IPS DF 4.7 (cell line): ENCODE measurements at regions not wholly inside any gene's neighbourhood (a gene's known extent, or its start where the extent isn't known, plus 50 kb on each side); places are given as distances from the start of the nearest gene placed in this dataset.
"Not testable (repeated sequence)": the region's sequence is repeated elsewhere in the genome, so short reads cannot be mapped to it uniquely, and the experiment has no call there.

ENCODE experiments used
- DNase-seq: peaks from one replicate; pipeline ENCODE4 v3.0.0-alpha.2; 2013; ENCODE audit warnings: low spot score; ENCODE audit errors: extremely low read depth

DNA sequence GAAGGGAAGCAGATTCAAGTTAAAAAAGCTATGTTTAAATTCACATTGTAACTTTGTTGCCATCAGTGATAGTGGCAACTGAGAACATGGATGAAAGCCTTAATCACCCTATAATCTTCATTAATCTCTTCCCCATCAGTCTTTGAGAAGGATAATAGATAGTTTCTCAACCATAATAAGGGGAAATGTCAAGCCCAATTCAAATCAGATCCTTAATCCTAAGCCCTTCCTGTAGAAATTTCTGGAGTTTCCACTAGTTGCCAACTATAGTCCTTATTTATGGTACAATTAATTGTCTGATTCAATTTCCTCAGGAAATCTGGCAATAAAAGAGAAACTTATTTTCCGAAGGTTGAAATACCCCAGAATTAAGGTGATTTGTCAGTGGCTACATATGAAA is 431.8 kb downstream of the ZWINT start:
- DNase-seq, result no peak

DNA sequence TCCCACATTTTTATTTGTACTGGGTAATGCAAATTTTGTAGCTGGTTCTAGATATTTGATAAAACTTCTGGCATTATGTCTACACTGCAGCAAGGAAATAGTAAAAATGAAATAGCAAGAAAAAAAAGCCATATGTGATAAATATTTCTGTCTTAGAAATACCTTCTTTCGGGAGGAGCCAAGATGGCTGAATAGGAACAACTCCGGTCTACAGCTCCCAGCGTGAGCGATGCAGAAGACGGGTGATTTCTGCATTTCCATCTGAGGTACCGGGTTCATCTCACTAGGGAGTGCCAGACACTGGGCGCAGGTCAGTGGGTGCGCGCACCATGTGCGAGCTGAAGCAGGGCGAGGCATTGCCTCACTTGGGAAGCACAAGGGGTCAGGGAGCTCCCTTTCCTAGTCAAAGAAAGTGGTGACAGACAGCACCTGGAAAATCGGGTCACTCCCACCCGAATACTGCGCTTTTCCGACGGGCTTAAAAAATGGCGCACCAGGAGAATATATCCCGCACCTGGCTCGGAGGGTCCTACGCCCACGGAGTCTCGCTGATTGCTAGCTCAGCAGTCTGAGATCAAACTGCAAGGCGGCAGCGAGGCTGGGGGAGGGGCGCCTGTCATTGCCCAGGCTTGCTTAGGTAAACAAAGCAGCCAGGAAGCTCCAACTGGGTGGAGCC is 461.4 kb downstream of the ZWINT start:
- DNase-seq, result not testable (repeated sequence)

DNA sequence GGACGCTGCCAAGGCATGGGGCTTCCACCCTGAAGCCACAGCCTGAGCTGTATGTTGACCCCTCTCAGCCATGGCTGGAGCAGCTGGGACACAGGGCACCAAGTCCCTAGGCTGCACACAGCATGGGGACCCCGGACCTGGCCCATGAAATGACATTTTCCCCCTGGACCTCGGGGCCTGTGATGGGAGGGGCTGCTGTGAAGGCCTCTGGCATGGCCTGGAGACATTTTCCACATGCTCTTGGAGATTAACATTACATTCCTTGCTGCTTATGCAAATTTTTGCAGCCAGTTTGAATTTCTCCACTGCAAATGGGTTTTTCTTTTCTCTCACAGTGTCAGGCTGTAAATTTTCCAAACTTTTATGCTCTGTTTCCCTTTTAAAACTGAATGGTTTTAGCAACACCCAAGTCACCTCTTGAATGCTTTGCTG is 463.6 kb downstream of the ZWINT start:
- no peak for DNase-seq

DNA sequence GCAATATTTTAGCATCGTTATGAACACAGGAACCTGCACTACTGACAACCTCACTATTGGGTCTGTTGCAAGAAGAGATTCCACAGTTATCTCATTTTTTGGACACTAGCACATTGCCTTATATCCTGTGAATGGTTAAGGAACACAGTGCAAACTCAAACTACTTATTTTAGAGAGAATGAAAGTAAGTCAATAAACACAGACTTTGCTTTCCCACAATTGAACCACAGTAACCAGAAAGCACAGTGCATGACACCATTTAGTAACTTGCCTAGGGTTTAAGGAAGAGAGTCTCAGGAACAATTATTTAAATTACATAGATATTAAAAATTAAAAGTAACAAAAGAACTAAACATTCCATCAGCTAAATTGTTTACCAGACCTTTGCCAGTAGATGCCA is 468.8 kb downstream of the ZWINT start:
- no peak for DNase-seq

DNA sequence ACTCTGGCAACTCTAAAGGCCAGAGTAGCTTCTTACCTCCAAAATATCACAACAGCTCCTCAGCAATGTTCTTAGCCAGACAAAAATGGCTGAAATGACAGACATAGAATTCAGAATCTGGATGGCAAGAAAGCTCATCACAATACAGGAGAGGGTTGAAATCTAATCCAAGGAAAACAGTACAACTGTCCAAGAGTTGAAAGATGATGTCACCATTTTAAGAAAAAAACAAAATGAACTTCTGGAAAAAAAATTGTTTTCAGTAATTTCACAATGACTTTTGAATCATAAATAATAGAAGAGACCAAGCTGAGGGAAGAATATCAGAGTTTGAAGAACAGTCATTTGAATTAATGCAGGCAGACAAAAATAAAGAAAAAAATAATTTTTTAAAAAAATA is 479.5 kb downstream of the ZWINT start:
- DNase-seq, result no peak

DNA sequence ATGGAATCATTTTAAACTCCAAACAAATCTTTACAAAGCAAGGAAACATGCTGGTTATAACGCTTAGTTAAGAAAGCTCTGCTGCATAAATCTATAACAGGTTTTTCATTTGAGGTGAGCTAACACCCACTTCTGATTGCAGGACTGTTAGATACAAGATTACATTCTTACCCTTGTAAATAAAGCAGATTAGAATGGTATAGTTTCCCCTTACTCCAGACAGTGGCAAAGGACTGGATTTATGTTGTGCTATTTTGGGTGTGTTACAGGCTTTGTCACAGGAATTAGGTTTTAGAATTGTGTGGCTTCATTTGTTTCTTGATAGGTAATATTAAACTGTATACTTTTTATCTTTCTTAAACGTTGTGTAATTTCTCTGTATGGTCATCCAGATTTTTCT is 487.6 kb downstream of the ZWINT start:
- no peak for DNase-seq

DNA sequence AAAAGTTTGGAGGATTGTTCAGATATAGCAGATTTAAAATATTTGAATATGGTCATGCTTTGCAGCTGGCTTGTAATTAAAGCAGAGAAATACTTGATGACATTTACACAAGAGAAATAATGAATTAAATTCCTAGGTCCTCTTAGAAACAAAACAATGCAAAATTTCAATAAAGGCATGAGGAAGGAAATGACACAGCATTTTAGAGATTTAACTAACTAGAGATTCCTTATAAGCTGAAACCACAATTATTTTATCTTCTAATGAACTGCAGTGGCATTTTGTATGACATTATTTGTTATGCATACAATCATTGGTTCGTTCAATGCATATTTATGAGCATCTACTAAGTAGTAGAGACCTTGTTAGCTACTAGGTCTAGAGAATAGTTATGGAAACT is 490.9 kb downstream of the ZWINT start:
- DNase-seq, result no peak

DNA sequence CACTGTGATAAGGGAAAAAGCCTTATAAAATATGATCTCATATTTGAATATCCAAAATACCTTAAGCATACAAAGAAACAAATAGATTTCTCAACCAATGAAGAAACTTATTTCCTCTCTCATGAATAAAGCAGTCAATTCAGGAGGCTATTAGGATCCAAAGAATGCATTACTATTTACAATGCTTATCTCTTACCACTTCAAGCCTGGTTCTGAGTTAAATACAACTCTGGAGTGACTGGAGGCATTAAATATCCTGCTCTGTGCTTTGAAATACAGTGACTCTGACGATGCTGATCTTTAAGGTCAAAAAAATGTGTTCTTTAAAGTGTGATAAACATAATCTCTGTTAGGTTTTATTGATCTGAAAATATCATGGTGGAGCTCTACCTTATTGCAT is 493.2 kb downstream of the ZWINT start:
- DNase-seq, result no peak

DNA sequence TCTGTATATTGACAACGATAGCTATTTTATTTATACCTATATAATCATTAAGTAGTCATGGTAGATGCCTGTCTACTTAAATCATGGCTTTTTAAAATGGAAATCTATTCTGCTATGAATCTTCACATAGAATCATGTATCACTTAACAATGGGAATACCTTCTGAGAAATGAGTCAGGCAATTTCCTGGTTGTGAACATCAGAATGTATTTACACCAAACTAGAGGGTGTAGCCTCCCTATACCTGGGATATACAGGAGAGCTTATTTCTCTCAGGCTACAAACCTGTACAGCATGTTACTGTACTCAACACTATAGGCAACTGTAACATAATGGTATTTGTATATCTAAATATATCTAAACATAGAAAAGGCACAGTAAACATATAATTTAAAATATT is 502.3 kb downstream of the ZWINT start:
- DNase-seq, result no peak

DNA sequence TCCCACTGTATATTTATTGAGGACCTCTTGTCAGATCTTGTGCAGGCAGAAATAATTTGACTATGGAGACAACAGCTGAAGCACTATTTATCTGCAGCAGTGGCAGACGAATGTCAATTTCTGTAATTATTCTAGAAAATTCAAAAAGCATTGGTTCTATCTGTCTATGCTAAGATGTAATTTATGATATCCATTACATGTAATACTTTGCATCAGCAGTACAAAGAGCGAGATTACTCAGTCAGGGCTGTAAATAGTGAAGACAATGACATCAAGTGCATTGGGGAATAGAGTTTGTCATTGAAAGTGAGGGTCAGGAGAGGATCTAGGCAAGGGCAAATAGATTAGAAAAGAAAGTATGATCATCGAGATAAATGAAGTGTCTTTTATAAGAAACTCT is 508.2 kb downstream of the ZWINT start:
- DNase-seq, result no peak

DNA sequence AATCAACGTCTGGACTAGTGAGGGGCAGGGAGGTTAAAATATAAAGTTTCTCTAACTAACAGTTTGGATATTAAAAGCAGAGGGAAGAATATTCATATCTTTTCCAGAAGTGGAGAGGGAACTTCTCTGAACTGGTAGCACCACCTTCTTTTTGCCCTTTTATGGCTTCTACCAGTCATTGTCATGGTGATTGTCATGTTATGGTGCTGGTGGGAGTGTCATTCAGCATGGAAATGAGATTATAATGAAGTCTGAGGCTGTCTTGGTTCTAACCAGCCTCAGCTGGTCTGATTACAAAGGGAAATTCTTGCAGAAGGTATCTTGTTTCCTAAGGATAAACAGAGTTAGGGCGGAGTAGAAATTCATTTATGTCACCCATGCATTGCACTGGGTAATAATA is 523.8 kb downstream of the ZWINT start:
- no peak for DNase-seq

DNA sequence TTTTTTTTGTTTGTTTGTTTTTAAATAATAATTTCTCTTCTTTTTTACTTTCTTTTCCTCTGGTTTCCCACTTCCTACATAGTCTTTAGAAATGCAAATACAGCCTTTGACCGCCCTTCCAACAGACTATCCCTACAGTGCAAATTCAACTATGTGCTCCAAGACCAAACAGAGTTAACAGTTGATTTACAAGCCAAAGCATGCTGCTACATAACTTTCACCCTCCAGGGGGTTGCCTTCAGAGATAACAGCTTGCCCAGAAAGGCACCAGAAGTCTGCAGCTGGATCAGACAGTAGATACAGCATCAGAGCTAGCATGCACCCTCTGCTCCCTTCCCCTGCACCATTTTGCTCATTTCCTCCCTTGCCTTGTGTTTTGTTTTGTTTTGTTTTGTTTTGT is 539.0 kb downstream of the ZWINT start:
- DNase-seq, result peak; percentile 38

DNA sequence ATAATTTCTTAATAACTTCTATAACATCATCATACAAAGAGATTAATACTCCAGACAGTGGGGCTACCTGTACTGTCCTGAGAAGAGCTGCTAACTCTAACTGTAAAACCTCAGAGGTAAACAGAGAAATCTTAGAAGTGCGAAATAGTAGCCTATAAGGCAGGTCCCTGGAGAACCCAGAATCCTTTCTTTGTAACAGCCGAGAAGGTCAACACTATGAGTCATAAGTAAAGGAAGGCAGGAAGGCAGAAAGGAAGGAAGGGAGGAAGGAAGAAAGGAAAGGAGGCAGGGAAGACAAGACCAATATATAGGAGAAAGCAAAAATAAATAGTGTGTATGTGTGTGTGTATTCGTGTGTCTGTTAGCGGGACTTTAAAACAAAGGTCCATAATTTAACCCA is 540.6 kb downstream of the ZWINT start:
- DNase-seq, result no peak

DNA sequence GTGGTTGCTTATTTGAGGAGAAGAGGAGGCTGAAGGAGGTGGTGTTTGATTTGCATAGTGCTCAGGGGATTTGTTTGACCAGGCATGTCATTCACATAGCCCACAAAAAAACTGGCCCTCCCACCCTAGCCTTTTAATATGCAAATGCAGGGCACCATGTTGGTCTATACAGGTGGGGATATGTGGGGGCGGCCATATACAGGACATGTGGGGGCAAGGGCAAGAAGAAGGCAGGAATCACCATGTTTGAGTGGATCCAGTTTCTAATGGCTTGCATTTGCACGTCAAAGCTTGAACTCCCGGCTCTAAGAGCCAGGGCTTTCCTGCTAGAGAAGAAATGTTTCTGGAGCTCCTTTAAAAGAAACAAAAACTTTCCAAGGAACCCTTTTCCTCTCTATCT is 541.0 kb downstream of the ZWINT start:
- DNase-seq, result peak; percentile 69

DNA sequence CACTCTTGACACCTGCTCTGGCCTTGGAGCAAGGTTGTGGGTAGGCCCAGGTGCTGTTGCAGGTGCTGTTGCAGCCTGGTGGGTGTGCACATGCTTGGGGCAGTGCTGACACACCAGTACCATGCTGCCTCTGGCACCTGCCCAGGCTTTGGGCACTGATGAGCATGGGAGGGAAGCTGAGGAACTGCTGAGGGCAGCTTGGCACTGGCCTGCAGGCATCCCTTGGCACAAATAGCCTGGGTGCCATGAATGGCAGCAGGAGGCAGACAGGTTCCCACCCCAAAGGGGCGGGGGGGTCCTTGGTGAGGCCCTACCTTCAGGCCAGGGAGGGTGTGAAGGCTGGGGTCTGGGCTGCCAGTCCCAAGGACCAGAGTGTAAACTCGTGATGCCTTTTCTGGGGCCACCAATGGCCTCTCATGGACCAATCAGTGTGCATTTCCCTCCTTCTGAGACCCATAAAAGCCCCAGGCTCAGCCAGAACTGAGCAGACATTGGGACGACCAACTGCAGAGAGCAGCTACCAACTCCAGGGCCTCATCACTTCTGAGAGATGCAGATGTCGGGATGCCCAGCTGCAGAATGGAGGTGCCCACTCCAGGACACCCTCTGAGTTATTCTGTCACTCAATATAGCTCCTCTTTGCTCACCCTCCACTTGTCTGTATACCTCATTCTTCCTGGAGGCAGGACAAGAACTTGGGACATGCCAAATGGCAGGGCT is 547.4 kb downstream of the ZWINT start:
- DNase-seq, result no peak

DNA sequence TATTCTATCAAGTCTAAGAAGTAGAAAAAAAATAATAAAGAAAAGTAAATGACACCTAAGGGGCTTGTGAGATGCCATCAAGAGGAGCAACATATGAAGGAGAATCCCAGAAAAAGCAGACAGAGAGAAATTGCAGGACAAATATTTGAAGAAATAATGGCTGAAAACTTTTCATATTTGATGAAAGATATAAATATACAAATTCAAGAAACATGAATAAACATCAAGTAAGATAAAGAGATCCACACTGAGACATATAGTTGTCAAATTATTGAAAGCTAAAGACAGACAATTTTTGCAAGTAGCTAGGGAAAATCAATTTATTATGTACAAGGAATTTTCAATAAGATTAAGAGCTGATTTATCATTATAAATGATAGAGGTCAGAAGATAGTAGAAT is 558.0 kb downstream of the ZWINT start:
- DNase-seq, result no peak

DNA sequence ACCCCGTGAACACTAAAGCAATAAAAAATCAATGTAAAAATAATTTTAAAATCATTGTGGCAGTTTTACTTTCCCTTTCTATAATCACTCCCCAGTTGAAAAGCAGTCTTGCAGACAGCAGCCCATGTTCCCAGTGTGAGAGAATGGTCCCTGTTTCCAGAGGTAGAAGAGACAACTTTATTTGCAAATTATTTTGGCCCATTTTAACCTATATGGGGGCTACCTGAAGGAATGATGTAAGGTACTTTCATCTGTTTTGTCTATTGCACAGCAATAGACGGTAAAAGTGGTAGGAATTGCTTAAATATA is 559.8 kb downstream of the ZWINT start:
- no peak for DNase-seq

DNA sequence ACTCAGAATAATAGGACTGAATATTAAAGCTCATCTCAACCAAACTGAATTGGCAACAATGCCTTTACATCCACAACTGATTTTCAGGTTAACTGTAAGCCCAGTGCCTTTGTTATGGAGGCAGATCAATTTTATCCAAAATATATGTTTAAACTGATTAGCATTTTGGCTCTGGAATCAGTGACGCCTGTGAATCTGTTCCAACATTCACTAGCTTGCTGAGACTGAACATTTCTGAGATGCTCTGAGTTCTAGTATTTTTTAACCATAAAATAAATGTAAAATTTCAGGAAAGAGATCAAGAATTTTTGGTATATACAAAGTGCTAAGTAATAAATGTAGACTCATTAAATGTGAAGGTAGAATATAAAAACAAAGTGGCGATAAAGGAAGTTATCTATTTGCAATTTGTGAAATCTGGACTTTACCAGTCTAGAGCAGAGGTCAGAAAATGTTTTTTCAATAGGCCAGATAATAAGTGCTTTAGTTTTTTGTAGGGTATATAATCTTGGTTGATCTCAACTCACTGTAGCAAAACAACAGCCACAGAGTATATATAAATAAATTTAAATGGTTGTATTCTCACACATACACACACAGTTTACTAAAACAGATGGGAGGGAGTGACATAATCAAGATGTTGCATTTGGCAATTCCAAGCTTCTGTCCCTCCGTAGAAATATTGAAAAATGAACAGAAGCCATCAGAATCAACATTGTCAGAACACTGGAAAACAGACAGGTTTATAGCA is 560.3 kb downstream of the ZWINT start:
- no peak for DNase-seq

DNA sequence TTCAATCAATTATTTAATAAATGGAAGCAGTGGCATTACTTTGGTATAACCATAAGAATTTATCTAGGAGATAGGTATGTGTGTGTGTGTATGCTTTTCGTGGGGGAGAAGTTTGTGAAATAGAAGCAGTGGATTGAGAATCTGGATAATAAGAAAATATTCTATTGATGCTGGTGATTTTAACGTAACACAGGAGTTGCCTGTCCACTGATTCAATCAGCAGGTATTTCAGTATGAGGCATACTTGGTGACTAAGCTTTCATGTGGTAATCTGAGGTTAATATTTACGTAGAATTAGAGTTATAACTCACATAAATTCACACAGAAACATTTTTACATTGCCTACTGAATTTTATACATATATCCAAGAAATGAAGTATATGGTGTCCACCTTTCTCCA is 568.0 kb downstream of the ZWINT start:
- DNase-seq, result no peak

DNA sequence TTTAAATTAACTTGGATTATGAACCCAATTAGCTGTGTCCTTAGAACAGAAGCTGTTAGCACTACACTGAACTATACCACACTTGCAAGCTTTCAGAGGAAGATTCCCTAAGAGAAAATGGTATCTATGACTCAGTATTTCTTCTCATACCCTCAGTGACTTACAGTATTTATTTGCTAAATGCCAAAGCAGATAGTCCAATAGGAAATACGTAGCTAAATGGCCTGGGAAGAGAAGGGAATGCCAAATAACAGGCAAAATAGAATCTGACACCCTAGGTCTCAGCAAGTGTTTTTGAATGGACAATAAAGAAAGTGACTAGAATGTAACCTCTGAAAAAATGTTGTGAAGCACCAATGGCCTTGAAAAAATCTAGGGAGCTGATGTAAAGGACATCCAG is 570.8 kb downstream of the ZWINT start:
- not testable (repeated sequence) for DNase-seq

DNA sequence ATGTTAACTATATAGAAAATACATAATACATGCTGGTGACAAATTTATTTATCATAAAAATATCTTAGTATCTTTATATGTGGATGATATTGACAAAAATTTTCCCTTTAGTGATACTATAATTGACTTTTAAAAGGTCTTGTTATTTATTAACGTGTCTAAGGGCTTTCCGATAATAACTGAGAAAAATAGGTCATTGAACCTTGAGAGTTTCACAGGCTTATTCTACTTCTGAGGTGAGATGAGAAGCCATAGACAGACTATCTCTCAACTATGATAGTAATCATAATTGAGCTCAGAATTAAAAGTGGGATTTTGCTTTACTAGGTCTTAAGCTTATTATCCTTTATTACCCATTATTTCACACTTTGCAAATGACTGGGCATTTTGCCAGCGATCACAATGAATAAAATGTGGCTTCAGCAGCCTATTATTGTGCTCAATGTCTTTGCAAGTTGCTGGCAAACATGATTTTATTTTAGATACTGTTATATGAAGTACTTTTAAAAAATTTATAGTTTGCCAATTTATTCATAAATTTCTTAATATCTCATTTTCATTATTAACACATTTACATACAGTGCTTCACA is 574.5 kb downstream of the ZWINT start:
- DNase-seq, result no peak

DNA sequence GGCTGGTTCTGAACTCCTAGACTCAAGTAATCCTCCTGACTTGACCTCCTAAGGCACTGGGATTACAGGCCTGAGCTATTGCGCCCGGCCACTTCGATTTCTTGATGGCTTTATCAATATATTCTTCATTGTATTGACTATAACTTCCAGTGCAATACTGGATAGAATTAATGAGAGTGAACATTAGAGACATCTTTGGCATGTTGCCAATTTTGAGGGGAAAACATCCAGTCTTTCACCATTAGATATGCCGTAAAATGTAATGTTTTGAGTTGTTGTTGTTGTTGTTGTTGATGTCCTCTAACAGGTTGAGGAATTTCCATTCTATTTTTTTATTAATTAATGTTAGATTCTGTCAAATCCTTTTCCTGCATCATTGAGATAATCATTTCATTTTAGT is 578.9 kb downstream of the ZWINT start:
- DNase-seq, result no peak
